ENCODE measurements at regions not wholly inside any gene's neighbourhood (a gene's known extent, or its start where the extent isn't known, plus 50 kb on each side); places are given as distances from the start of the nearest gene placed in this dataset.

DNA sequence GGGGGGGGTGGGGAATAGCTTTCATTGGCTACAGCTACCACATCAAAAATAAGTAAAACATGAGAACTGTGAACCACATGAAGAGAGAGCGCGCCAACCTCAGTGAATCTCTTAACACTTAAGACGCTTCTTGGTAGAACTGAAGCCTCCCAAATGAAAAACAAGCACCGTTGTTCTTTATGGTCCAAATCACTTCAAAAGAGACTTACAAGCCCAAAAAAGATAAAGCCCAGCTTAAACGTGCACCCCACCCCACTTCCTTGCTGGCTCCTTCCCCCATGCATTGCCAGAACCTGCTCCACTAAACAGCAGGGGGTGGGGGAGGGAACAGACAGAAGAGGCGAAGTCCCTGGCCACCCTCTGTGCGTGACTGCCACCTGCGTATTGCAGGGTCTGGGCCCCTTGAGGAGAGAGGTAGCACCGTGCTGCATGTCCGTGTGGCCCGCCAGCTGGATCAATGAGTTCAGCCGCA, 479.1 kb downstream of the FOXO1 start:
- DNase-seq (ENCODE audit: low read depth, low spot score) = no peak
- no peak overlapping the region for H3K9ac ChIP-seq (ENCODE audit: control insufficient read depth, extremely low read depth, insufficient read depth, low read length)
- no peak overlapping the region for H3K4me2 ChIP-seq (ENCODE audit: control insufficient read depth, extremely low read depth, insufficient read depth, low read depth, low read length)
- H3K36me3 ChIP-seq (ENCODE audit: control insufficient read depth in 2 of 2, extremely low read depth in 1 of 2, insufficient read depth in 2 of 2, low read length in 2 of 2) = no peaks in the 10 kb centered on the region
- no peaks in the 10 kb centered on the region for H3K27me3 ChIP-seq (ENCODE audit: control insufficient read depth, extremely low read depth, insufficient read depth, low read length)
- H3K27ac ChIP-seq (ENCODE audit: control insufficient read depth, insufficient read depth, low read length) = no peak overlapping the region
- no peaks in the 10 kb centered on the region for H3K9me1 ChIP-seq (ENCODE audit: control insufficient read depth, extremely low read depth, insufficient read depth, low read length)
- no peak for FAIRE-seq
- no peaks in the 10 kb centered on the region for H3K9me3 ChIP-seq (ENCODE audit: control insufficient read depth, low read depth, low read length)
- no peak overlapping the region for H3K4me3 ChIP-seq (ENCODE audit: control insufficient read depth in 2 of 3, extremely low read depth in 1 of 3, insufficient read depth in 2 of 3, low read depth in 1 of 3, low read length in 3 of 3)
- no peak overlapping the region for H2AFZ ChIP-seq (ENCODE audit: control insufficient read depth, low read length)
- H3K4me1 ChIP-seq (ENCODE audit: control insufficient read depth, extremely low read depth, insufficient read depth, low read length) = peaks cover 24% of the 10 kb centered on the region
- dilution Hi-C loops (cut with MboI; ENCODE audit: extremely low pct_ligation_motif_present, low sequenced_read_pairs) = no loop called here
- TF ChIP-seq, protein P1, sequence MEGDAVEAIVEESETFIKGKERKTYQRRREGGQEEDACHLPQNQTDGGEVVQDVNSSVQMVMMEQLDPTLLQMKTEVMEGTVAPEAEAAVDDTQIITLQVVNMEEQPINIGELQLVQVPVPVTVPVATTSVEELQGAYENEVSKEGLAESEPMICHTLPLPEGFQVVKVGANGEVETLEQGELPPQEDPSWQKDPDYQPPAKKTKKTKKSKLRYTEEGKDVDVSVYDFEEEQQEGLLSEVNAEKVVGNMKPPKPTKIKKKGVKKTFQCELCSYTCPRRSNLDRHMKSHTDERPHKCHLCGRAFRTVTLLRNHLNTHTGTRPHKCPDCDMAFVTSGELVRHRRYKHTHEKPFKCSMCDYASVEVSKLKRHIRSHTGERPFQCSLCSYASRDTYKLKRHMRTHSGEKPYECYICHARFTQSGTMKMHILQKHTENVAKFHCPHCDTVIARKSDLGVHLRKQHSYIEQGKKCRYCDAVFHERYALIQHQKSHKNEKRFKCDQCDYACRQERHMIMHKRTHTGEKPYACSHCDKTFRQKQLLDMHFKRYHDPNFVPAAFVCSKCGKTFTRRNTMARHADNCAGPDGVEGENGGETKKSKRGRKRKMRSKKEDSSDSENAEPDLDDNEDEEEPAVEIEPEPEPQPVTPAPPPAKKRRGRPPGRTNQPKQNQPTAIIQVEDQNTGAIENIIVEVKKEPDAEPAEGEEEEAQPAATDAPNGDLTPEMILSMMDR (optimal IDR thresholded peaks at IDR 0.05 in 1 of 3, IDR thresholded peaks at IDR 0.05 in 1 of 3, conservative IDR thresholded peaks at IDR 0.05 in 1 of 3; ENCODE audit: extremely low read depth in 1 of 3, insufficient read depth in 2 of 3, low read length in 3 of 3) = no peak
- TF ChIP-seq EZH2 (IDR thresholded peaks at IDR 0.05; ENCODE audit: low read length) = no peak
- H3K79me2 ChIP-seq (ENCODE audit: control insufficient read depth, insufficient read depth, low read length) = no peaks in the 10 kb centered on the region
- H4K20me1 ChIP-seq (ENCODE audit: control insufficient read depth, extremely low read depth, insufficient read depth, low read length) = no peaks in the 10 kb centered on the region

DNA sequence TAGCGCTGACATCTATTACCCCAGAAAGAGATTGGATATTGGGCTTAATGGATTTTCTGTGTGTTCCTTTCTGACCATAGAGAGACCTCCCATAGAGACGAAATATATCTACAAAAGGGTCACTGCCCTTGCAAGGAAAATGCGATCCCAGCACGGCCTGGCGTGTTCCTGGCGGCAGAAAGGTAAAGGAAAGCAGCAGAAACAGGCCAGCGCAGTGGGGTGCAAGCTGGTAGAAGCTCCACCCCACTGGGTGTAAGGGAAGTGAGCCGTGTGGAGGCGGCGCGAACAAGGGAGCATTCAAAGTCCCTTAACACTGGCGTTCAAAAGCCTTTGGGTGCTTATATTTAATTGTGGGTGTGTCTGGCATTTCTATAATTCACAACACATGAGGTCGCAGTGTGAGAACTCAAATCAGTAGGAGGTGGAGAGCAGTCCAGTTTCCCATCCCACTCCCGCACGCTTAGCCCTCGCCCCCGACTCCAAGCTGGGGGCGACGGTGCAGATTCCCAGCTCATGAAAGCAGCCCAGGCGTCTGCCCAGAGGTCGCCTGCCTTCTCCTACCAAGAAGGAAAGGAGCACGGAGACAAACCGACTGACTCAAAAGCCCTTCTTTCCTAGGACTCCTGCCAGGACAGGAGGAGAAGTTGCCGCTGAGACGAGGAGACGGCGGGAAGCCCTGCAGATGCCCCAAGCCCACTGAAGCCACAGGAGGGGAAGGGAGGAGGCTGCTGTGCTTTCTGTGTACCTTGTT, 478.4 kb downstream of the FOXO1 start:
- DNase-seq (ENCODE audit: low read depth, low spot score) = no peak
- Histone ChIP-seq H3K4me1 (ENCODE audit: control insufficient read depth, extremely low read depth, insufficient read depth, low read length) (peaks cover 24% of the 10 kb centered on the region), H2AFZ (ENCODE audit: control insufficient read depth, low read length) (no peak overlapping the region), H3K36me3 (ENCODE audit: control insufficient read depth in 2 of 2, extremely low read depth in 1 of 2, insufficient read depth in 2 of 2, low read length in 2 of 2) (no peaks in the 10 kb centered on the region), H3K27me3 (ENCODE audit: control insufficient read depth, extremely low read depth, insufficient read depth, low read length) (no peaks in the 10 kb centered on the region), H3K27ac (ENCODE audit: control insufficient read depth, insufficient read depth, low read length) (no peak overlapping the region), H3K79me2 (ENCODE audit: control insufficient read depth, insufficient read depth, low read length) (no peaks in the 10 kb centered on the region), H3K9me3 (ENCODE audit: control insufficient read depth, low read depth, low read length) (no peaks in the 10 kb centered on the region), H3K9ac (ENCODE audit: control insufficient read depth, extremely low read depth, insufficient read depth, low read length) (no peak overlapping the region), H3K9me1 (ENCODE audit: control insufficient read depth, extremely low read depth, insufficient read depth, low read length) (no peaks in the 10 kb centered on the region), H4K20me1 (ENCODE audit: control insufficient read depth, extremely low read depth, insufficient read depth, low read length) (no peaks in the 10 kb centered on the region), H3K4me2 (ENCODE audit: control insufficient read depth, extremely low read depth, insufficient read depth, low read depth, low read length) (no peak overlapping the region), H3K4me3 (ENCODE audit: control insufficient read depth in 2 of 3, extremely low read depth in 1 of 3, insufficient read depth in 2 of 3, low read depth in 1 of 3, low read length in 3 of 3) (no peak overlapping the region)
- TF ChIP-seq, protein P1 (optimal IDR thresholded peaks at IDR 0.05 in 1 of 3, IDR thresholded peaks at IDR 0.05 in 1 of 3, conservative IDR thresholded peaks at IDR 0.05 in 1 of 3; ENCODE audit: extremely low read depth in 1 of 3, insufficient read depth in 2 of 3, low read length in 3 of 3) = no peak
- TF ChIP-seq EZH2 (IDR thresholded peaks at IDR 0.05; ENCODE audit: low read length) = no peak
- no peak for FAIRE-seq
- dilution Hi-C loops (cut with MboI; ENCODE audit: extremely low pct_ligation_motif_present, low sequenced_read_pairs) = no loop called here

Measured in keratinocyte (primary cell).